Fibroblast of villous mesenchyme (primary cell): ENCODE measurements at regions not wholly inside any gene's neighbourhood (a gene's known extent, or its start where the extent isn't known, plus 50 kb on each side); places are given as distances from the start of the nearest gene placed in this dataset.

Experiments
- DNase-seq: peaks from one replicate; pipeline ENCODE4 v3.0.0-alpha.2; 2010; ENCODE audit warnings: low read depth
- H3K4me3 ChIP-seq: 2 replicates; pipeline ENCODE4 v1.5.1; 2011; ENCODE audit warnings: low read depth, mild to moderate bottlenecking, low read length
- CTCF ChIP-seq: IDR thresholded peaks from 2 replicates; pipeline ENCODE4 v1.5.1; 2012; ENCODE audit warnings: low read depth, mild to moderate bottlenecking, low read length; ENCODE audit not compliant: insufficient read depth

GRCh38 chr5:169411786-169412430, 111.0 kb upstream of the SLIT3 start:
- no peak overlapping the region for H3K4me3 ChIP-seq
- no peak for DNase-seq
- TF ChIP-seq CTCF, result no peak

- no peak for DNase-seq
- H3K4me3 ChIP-seq, result no peak overlapping the region
- no peak for TF ChIP-seq CTCF
Observed at GRCh38 chr5:169410996-169411783, 110.3 kb upstream of the SLIT3 start.

GRCh38 chr5:169408731-169409130, 107.8 kb upstream of the SLIT3 start:
- TF ChIP-seq CTCF, result no peak
- no peak overlapping the region for H3K4me3 ChIP-seq
- no peak for DNase-seq

- no peak for DNase-seq
- H3K4me3 ChIP-seq, result no peak overlapping the region
- no peak for TF ChIP-seq CTCF
Observed at GRCh38 chr5:169408171-169408570, 107.2 kb upstream of the SLIT3 start.

- DNase-seq, result no peak
- TF ChIP-seq CTCF, result no peak
- no peak overlapping the region for H3K4me3 ChIP-seq
Observed at GRCh38 chr5:169404223-169404622, 103.3 kb upstream of the SLIT3 start.

GRCh38 chr5:169398515-169398914, 97.6 kb upstream of the SLIT3 start:
- TF ChIP-seq CTCF, result no peak
- no peak for DNase-seq
- no peak overlapping the region for H3K4me3 ChIP-seq

GRCh38 chr5:169395136-169395535, 94.2 kb upstream of the SLIT3 start:
- no peak for DNase-seq
- TF ChIP-seq CTCF, result no peak
- H3K4me3 ChIP-seq, result no peak overlapping the region
